SK-N-SH (cell line): ENCODE measurements at regions not wholly inside any gene's neighbourhood (a gene's known extent, or its start where the extent isn't known, plus 50 kb on each side); places are given as distances from the start of the nearest gene placed in this dataset.
"Not testable (repeated sequence)": the region's sequence is repeated elsewhere in the genome, so short reads cannot be mapped to it uniquely, and the experiment has no call there.

ENCODE experiments used
- CTCF ChIA-PET: fragments of 300-600, 350-600 bp; formaldehyde crosslinking; extraction: SDS; loops from one replicate; lab custom pipeline; 2021; lab: Yijun Ruan, JAX
- POLR2A ChIA-PET: fragments of 350-600 bp; sonication (Branson Sonifier 250); formaldehyde crosslinking; extraction: SDS; loops from one replicate; lab custom pipeline; 2020; ENCODE audit warnings: antibody characterized with exemption, inconsistent platforms; lab: Yijun Ruan, JAX
- DNase-seq: peaks from one replicate; pipeline ENCODE4 v3.0.0; 2012
- H2AFZ ChIP-seq: fragments of 200-600 bp; sonication (generic); 2 replicates; pipeline ENCODE4 v1.8.1; 2016; ENCODE audit warnings: antibody characterized with exemption, mild to moderate bottlenecking, low read depth
- H3F3A ChIP-seq: fragments of 200-600 bp; sonication (generic); replicated peaks from 2 replicates; pipeline ENCODE3; 2016; ENCODE audit warnings: antibody characterized with exemption, mild to moderate bottlenecking; ENCODE audit not compliant: insufficient read depth
- H3K27ac ChIP-seq, 2 experiments: fragments of 200-500 bp in 1 of 2; fragments of 200-600 bp in 1 of 2; sonication (Bioruptor generic) in 1 of 2; sonication (generic), shearing (Covaris generic) in 1 of 2; 2 replicates each; pipeline versions ENCODE4 v1.5.1 to v1.6.1; 2014 to 2016; ENCODE audit warnings: low read depth in 2 of 2, inconsistent platforms in 1 of 2, low read length in 1 of 2, mild to moderate bottlenecking in 1 of 2, mixed read lengths in 1 of 2
- H3K27me3 ChIP-seq: fragments of 200-600 bp; sonication (generic), shearing (Covaris generic); 2 replicates; pipeline ENCODE4 v1.6.1; 2016; ENCODE audit warnings: mixed run types; ENCODE audit not compliant: insufficient read depth
- H3K36me3 ChIP-seq, 2 experiments: fragments of 200-500 bp in 1 of 2; fragments of 200-600 bp in 1 of 2; sonication (Bioruptor generic) in 1 of 2; sonication (generic) in 1 of 2; replicated peaks in 1 of 2; 2 replicates each; pipeline versions ENCODE3 to v1.5.1; 2014 to 2016; ENCODE audit warnings: low read length in 1 of 2, mild to moderate bottlenecking in 1 of 2; ENCODE audit not compliant: insufficient read depth in 2 of 2, control insufficient read depth in 1 of 2
- H3K4me1 ChIP-seq, 2 experiments: fragments of 200-500 bp in 1 of 2; fragments of 200-600 bp in 1 of 2; sonication (Bioruptor generic) in 1 of 2; sonication (generic), shearing (Covaris generic) in 1 of 2; 2 replicates each; pipeline versions ENCODE4 v1.5.1 to v1.6.1; 2014 to 2016; ENCODE audit warnings: low read depth in 1 of 2, low read length in 1 of 2, mixed run types in 1 of 2; ENCODE audit not compliant: insufficient read depth in 2 of 2, control insufficient read depth in 1 of 2
- H3K4me2 ChIP-seq: fragments of 200-600 bp; sonication (generic), shearing (Covaris generic); 2 replicates; pipeline ENCODE4 v1.6.1; 2017; ENCODE audit warnings: mixed run types
- H3K4me3 ChIP-seq, 2 experiments: fragments of 200-500 bp in 1 of 2; fragments of 200-600 bp in 1 of 2; sonication (Bioruptor generic) in 1 of 2; sonication (generic), shearing (Covaris generic) in 1 of 2; 2 replicates each; pipeline versions ENCODE4 v1.5.1 to v1.8.1; 2014 to 2016; ENCODE audit warnings: low read depth in 2 of 2, inconsistent platforms in 1 of 2, low read length in 1 of 2, mild to moderate bottlenecking in 1 of 2, mixed read lengths in 1 of 2, moderate library complexity in 1 of 2
- H3K79me2 ChIP-seq: fragments of 200-600 bp; sonication (generic); 2 replicates; pipeline ENCODE4 v1.8.1; 2017; ENCODE audit warnings: mild to moderate bottlenecking; ENCODE audit not compliant: insufficient read depth
- H3K9ac ChIP-seq: fragments of 200-600 bp; sonication (generic); 2 replicates; pipeline ENCODE4 v1.6.1; 2017; ENCODE audit warnings: mixed run types
- H3K9me2 ChIP-seq: fragments of 200-600 bp; sonication (generic); 2 replicates; pipeline ENCODE4 v1.6.1; 2017; ENCODE audit warnings: mixed run types
- H3K9me3 ChIP-seq: fragments of 200-600 bp; sonication (generic); 2 replicates; pipeline ENCODE4 v1.6.1; 2017; ENCODE audit warnings: mixed run types, mild to moderate bottlenecking, moderate library complexity
- H4K20me1 ChIP-seq: fragments of 200-600 bp; sonication (generic); 2 replicates; pipeline ENCODE4 v1.6.1; 2017; ENCODE audit warnings: mild to moderate bottlenecking, mixed run types; ENCODE audit not compliant: insufficient read depth
- CHD2 ChIP-seq: fragments of 150-350 bp; IDR thresholded peaks from 2 replicates; pipeline ENCODE4 v1.6.1; 2018; ENCODE audit warnings: low read length; ENCODE audit not compliant: partially characterized antibody
- ELF1 ChIP-seq: IDR thresholded peaks from 2 replicates; pipeline ENCODE4 v1.4.0; 2012
- GABPA ChIP-seq: IDR thresholded peaks from 2 replicates; pipeline ENCODE4 v1.4.0; 2012; ENCODE audit warnings: low read depth, mild to moderate bottlenecking
- IRF3 ChIP-seq: fragments of 150-350 bp; IDR thresholded peaks from 2 replicates; pipeline ENCODE4 v1.6.1; 2016; ENCODE audit warnings: mild to moderate bottlenecking, low read depth, low read length
- MAX ChIP-seq: IDR thresholded peaks from 2 replicates; pipeline ENCODE4 v1.4.0; 2012; ENCODE audit warnings: low read depth
- MEF2A ChIP-seq: IDR thresholded peaks from 2 replicates; pipeline ENCODE4 v1.4.0; 2012; ENCODE audit warnings: low read depth, borderline replicate concordance
- NFIC ChIP-seq: IDR thresholded peaks from 2 replicates; pipeline ENCODE4 v1.4.0; 2012; ENCODE audit warnings: borderline replicate concordance
- REST ChIP-seq: IDR thresholded peaks from 2 replicates; pipeline ENCODE4 v1.6.1; 2012; ENCODE audit warnings: mild to moderate bottlenecking, low read depth, low read length, moderate library complexity
- RXRA ChIP-seq: IDR thresholded peaks from 2 replicates; pipeline ENCODE4 v1.4.0; 2012; ENCODE audit warnings: low read depth, mild to moderate bottlenecking, borderline replicate concordance
- TEAD4 ChIP-seq: IDR thresholded peaks from 2 replicates; pipeline ENCODE4 v1.4.0; 2012; ENCODE audit warnings: mild to moderate bottlenecking, borderline replicate concordance; ENCODE audit not compliant: insufficient read depth
- WGBS: methylation state at CpG from one replicate; pipeline ENCODE4 v1.1.6; 2017; ENCODE audit warnings: low lambda C conversion rate; 5-methylcytosine and 5-hydroxymethylcytosine counted together

- Histone ChIP-seq H3K9me2 (no peaks in the 10 kb centered on the region), H3K4me2 (no peak overlapping the region), H3K9me3 (no peaks in the 10 kb centered on the region), H4K20me1 (no peaks in the 10 kb centered on the region), H3K4me3 (no peak overlapping the region), H3K9ac (no peak overlapping the region), H3K36me3 (no peaks in the 10 kb centered on the region), H3K79me2 (no peaks in the 10 kb centered on the region), H3F3A (no peaks in the 10 kb centered on the region), H3K4me1 (no peaks in the 10 kb centered on the region), H3K27ac (no peak overlapping the region), H3K27me3 (no peaks in the 10 kb centered on the region), H2AFZ (no peak overlapping the region)
- POLR2A ChIA-PET, result no interaction called here
- no peak for TF ChIP-seq ELF1
- TF ChIP-seq TEAD4, result no peak
- TF ChIP-seq MAX, result no peak
- TF ChIP-seq IRF3, result no peak
- TF ChIP-seq CHD2, result no peak
- CTCF ChIA-PET, result interaction anchor here (0.6 to 0.8 kb wide), 2 partner anchors 13 to 20 kb away, joined by 3 to 4 read pairs; no protein-coding TSS in a partner anchor
- DNase-seq, result no peak
- WGBS, result 57% methylated on average over 2 of the region's 2 CpGs
Observed at GRCh38 chr7:90064370-90064769, 89.9 kb upstream of the STEAP1 start.

DNA sequence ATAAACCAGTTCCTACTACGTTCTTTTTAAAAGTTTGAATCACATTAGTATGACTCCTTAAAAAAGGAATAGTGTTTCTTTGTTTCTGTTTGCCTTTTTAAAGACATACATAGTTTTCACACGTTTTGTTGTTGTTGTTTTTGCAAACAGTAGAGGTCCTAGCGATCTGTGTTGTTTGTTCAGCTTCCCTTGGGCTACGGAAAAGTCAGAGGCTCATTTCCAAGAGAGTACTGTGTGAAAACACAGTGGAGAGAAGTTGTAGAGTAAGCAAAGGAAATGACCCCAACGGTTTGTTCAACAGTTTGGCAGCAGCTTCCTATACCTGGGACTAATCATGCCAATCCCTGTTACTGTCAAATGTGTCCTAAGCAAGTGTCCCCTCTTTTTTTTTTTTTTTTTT lies 87.1 kb upstream of the STEAP1 start:
- no peaks in the 10 kb centered on the region for H3K9me3 ChIP-seq
- ChIA-PET CTCF (no interaction called here), POLR2A (no interaction called here)
- WGBS, result 9% methylated on average over 5 of the region's 5 CpGs
- no peaks in the 10 kb centered on the region for H3K36me3 ChIP-seq
- DNase-seq, result no peak
- no peaks in the 10 kb centered on the region for H4K20me1 ChIP-seq
- H3K4me1 ChIP-seq, result no peaks in the 10 kb centered on the region
- no peak overlapping the region for H3K4me3 ChIP-seq
- no peaks in the 10 kb centered on the region for H3K79me2 ChIP-seq
- H3K27ac ChIP-seq, result no peak overlapping the region
- H3K4me2 ChIP-seq, result no peak overlapping the region
- H2AFZ ChIP-seq, result no peak overlapping the region
- H3K9me2 ChIP-seq, result no peaks in the 10 kb centered on the region
- TF ChIP-seq GABPA (no peak), MEF2A (no peak), RXRA (no peak), REST (no peak), NFIC (no peak)
- no peak overlapping the region for H3K9ac ChIP-seq
- no peaks in the 10 kb centered on the region for H3K27me3 ChIP-seq
- no peaks in the 10 kb centered on the region for H3F3A ChIP-seq

- H3K79me2 ChIP-seq, H4K20me1 ChIP-seq, H3K4me1 ChIP-seq, H3K9me3 ChIP-seq, H2AFZ ChIP-seq, H3K36me3 ChIP-seq, H3F3A ChIP-seq, DNase-seq, H3K9me2 ChIP-seq, H3K4me2 ChIP-seq, POLR2A ChIA-PET, H3K27me3 ChIP-seq, H3K4me3 ChIP-seq, H3K9ac ChIP-seq, H3K27ac ChIP-seq: not testable (repeated sequence)
- CTCF ChIA-PET, result interaction anchor here (0.9 kb wide), 1 partner anchor 9 kb away, joined by 3 read pairs; no protein-coding TSS in a partner anchor
- 8% methylated on average over 4 of the region's 4 CpGs for WGBS
Observed at GRCh38 chr7:90070238-90070637, 84.0 kb upstream of the STEAP1 start.
